H1 (cell line): ENCODE measurements at regions not wholly inside any gene's neighbourhood (a gene's known extent, or its start where the extent isn't known, plus 50 kb on each side); places are given as distances from the start of the nearest gene placed in this dataset.

Experiments
- CTCF ChIA-PET: fragments of 300-600 bp; sonication (Branson Sonifier 250); formaldehyde crosslinking; loops from one replicate; lab custom pipeline; 2021; ENCODE audit not compliant: partially characterized antibody; lab: Charles Lee
- POLR2A ChIA-PET: fragments of 300-600 bp; sonication (Branson Sonifier 250); formaldehyde crosslinking; loops from one replicate; lab custom pipeline; 2021; ENCODE audit warnings: inconsistent platforms; ENCODE audit not compliant: partially characterized antibody; lab: Charles Lee
- DNase-seq, 2 experiments: peaks; one replicate each; pipeline versions ENCODE4 v3.0.0 to v3.0.0-alpha.2; 2010 to 2022; ENCODE audit warnings: low spot score in 2 of 2, low read depth in 1 of 2, mixed read lengths in 1 of 2
- FAIRE-seq: peaks from 2 replicates; lab custom pipeline; 2011; peaks lifted over from hg19 to GRCh38; lab: Jason Lieb, UNC
- H2AFZ ChIP-seq: 2 replicates; pipeline ENCODE4 v1.8.1; 2012; ENCODE audit warnings: low read length, inconsistent platforms
- H2AK5ac ChIP-seq: 2 replicates; pipeline ENCODE4 v1.6.1; 2013; ENCODE audit warnings: low read depth, low read length
- H2BK120ac ChIP-seq: replicated peaks from 2 replicates; pipeline ENCODE3; 2013; ENCODE audit warnings: low read depth, low read length, inconsistent platforms
- H2BK12ac ChIP-seq: 2 replicates; pipeline ENCODE4 v1.6.1; 2013; ENCODE audit warnings: low read depth, low read length
- H2BK15ac ChIP-seq: 2 replicates; pipeline ENCODE4 v1.6.1; 2013; ENCODE audit warnings: low read length
- H2BK20ac ChIP-seq: 2 replicates; pipeline ENCODE4 v1.6.1; 2013; ENCODE audit warnings: low read length
- H2BK5ac ChIP-seq: 2 replicates; pipeline ENCODE4 v1.6.1; 2013; ENCODE audit warnings: low read depth, low read length
- H3K14ac ChIP-seq: 2 replicates; pipeline ENCODE4 v1.6.1; 2013; ENCODE audit warnings: inconsistent platforms; ENCODE audit not compliant: insufficient read length
- H3K18ac ChIP-seq: 2 replicates; pipeline ENCODE4 v1.6.1; 2013; ENCODE audit warnings: low read length; ENCODE audit errors: extremely low read depth
- H3K23ac ChIP-seq: 2 replicates; pipeline ENCODE4 v1.6.1; 2013; ENCODE audit warnings: inconsistent platforms; ENCODE audit not compliant: insufficient read length
- H3K23me2 ChIP-seq: 2 replicates; pipeline ENCODE4 v1.6.1; 2013; ENCODE audit warnings: low read depth, low read length
- H3K27ac ChIP-seq: 2 replicates; pipeline ENCODE4 v1.6.1; 2011; ENCODE audit warnings: low read depth, low read length, inconsistent platforms
- H3K27me3 ChIP-seq, 4 experiments: replicated peaks in 1 of 4; 1 replicate in 1 of 4; 2 replicates in 3 of 4; pipeline versions ENCODE4 v1.6.1 to v1.8.1; 2011 to 2013; ENCODE audit warnings: low read length in 3 of 4, mild to moderate bottlenecking in 3 of 4, inconsistent platforms in 2 of 4, mixed read lengths in 2 of 4, moderate library complexity in 1 of 4; ENCODE audit not compliant: control insufficient read depth in 3 of 4, insufficient read depth in 3 of 4; ENCODE audit errors: extremely low read depth in 1 of 4
- H3K36me3 ChIP-seq, 4 experiments: 2 replicates each; pipeline versions ENCODE4 v1.6.1 to v1.8.1; 2011 to 2013; ENCODE audit warnings: mild to moderate bottlenecking in 4 of 4, low read length in 3 of 4, moderate library complexity in 2 of 4, control low read depth in 1 of 4, inconsistent platforms in 1 of 4; ENCODE audit not compliant: insufficient read depth in 4 of 4, control insufficient read depth in 2 of 4
- H3K4ac ChIP-seq: replicated peaks from 2 replicates; pipeline ENCODE3; 2013; ENCODE audit warnings: low read length, low read depth, mixed read lengths, inconsistent platforms; ENCODE audit not compliant: insufficient read length
- H3K4me1 ChIP-seq, 4 experiments: replicated peaks in 1 of 4; 1 replicate in 1 of 4; 2 replicates in 3 of 4; pipeline versions ENCODE4 v1.6.1 to v1.8.1; 2011 to 2013; ENCODE audit warnings: low read length in 3 of 4, inconsistent platforms in 2 of 4, mixed read lengths in 1 of 4; ENCODE audit not compliant: insufficient read depth in 4 of 4, control insufficient read depth in 3 of 4
- H3K4me2 ChIP-seq, 2 experiments: 2 replicates each; pipeline versions ENCODE4 v1.6.1 to v1.8.1; 2011 to 2013; ENCODE audit warnings: low read depth in 2 of 2, low read length in 2 of 2, control low read depth in 1 of 2, inconsistent platforms in 1 of 2, mild to moderate bottlenecking in 1 of 2; ENCODE audit not compliant: insufficient read depth in 1 of 2
- H3K4me3 ChIP-seq, 4 experiments: fragments of 200-600, 300-600 bp in 1 of 4; sonication (generic), shearing (Covaris generic), sonication (Bioruptor Twin) in 1 of 4; 2 replicates each; pipeline versions ENCODE4 v1.5.1 to v1.8.1; 2011 to 2016; ENCODE audit warnings: low read length in 4 of 4, low read depth in 3 of 4, control low read depth in 2 of 4, inconsistent platforms in 2 of 4, mild to moderate bottlenecking in 2 of 4, mixed read lengths in 1 of 4, moderate library complexity in 1 of 4; ENCODE audit not compliant: insufficient read depth in 2 of 4; ENCODE audit errors: extremely low read depth in 1 of 4
- H3K56ac ChIP-seq: replicated peaks from 2 replicates; pipeline ENCODE3; 2013; ENCODE audit warnings: low read depth, mild to moderate bottlenecking, mixed read lengths, low read length, inconsistent platforms; ENCODE audit not compliant: insufficient read length
- H3K79me1 ChIP-seq: 2 replicates; pipeline ENCODE4 v1.6.1; 2013; ENCODE audit warnings: low read depth, low read length, control low read depth
- H3K79me2 ChIP-seq, 2 experiments: 2 replicates each; pipeline versions ENCODE4 v1.6.1 to v1.8.1; 2012 to 2013; ENCODE audit warnings: low read length in 2 of 2, mild to moderate bottlenecking in 2 of 2, inconsistent platforms in 1 of 2; ENCODE audit not compliant: insufficient read depth in 2 of 2, control insufficient read depth in 1 of 2
- H3K9ac ChIP-seq, 4 experiments: replicated peaks in 1 of 4; 1 replicate in 1 of 4; 2 replicates in 3 of 4; pipeline versions ENCODE4 v1.6.1 to v1.8.1; 2011 to 2013; ENCODE audit warnings: low read depth in 3 of 4, low read length in 3 of 4, control low read depth in 2 of 4, mild to moderate bottlenecking in 2 of 4, moderate library complexity in 2 of 4, inconsistent platforms in 1 of 4; ENCODE audit errors: extremely low read depth in 1 of 4
- H3K9me3 ChIP-seq, 2 experiments: 2 replicates each; pipeline versions ENCODE4 v1.6.1 to v1.8.1; 2012 to 2013; ENCODE audit warnings: mild to moderate bottlenecking in 2 of 2, moderate library complexity in 2 of 2, control low read depth in 1 of 2, inconsistent platforms in 1 of 2, low read depth in 1 of 2, low read length in 1 of 2, mixed read lengths in 1 of 2; ENCODE audit not compliant: insufficient read depth in 2 of 2
- H4K20me1 ChIP-seq, 2 experiments: replicated peaks in 1 of 2; 2 replicates each; pipeline versions ENCODE3 to v1.8.1; 2011 to 2013; ENCODE audit warnings: inconsistent platforms in 2 of 2, low read length in 2 of 2, mild to moderate bottlenecking in 1 of 2; ENCODE audit not compliant: insufficient read depth in 2 of 2, control insufficient read depth in 1 of 2
- H4K5ac ChIP-seq: 2 replicates; pipeline ENCODE4 v1.6.1; 2013; ENCODE audit warnings: low read length, low read depth, mixed read lengths, inconsistent platforms; ENCODE audit not compliant: insufficient read length
- H4K8ac ChIP-seq: 2 replicates; pipeline ENCODE4 v1.8.0; 2013; ENCODE audit warnings: mild to moderate bottlenecking, moderate library complexity, low read length, inconsistent platforms; ENCODE audit not compliant: insufficient read depth; ENCODE audit errors: extremely low read depth
- H4K91ac ChIP-seq: replicated peaks from 2 replicates; pipeline ENCODE3; 2013; ENCODE audit warnings: low read length, mixed read lengths, inconsistent platforms; ENCODE audit not compliant: insufficient read length
- CHD2 ChIP-seq: IDR thresholded peaks from 2 replicates; pipeline ENCODE4 v1.6.1; 2012; ENCODE audit warnings: low read length, improper control_type of control experiment
- CREB1 ChIP-seq: IDR thresholded peaks from 2 replicates; pipeline ENCODE4 v1.6.1; 2012; ENCODE audit warnings: inconsistent platforms
- JUN ChIP-seq: IDR thresholded peaks from 2 replicates; pipeline ENCODE4 v1.6.1; 2011; ENCODE audit warnings: low read depth, mild to moderate bottlenecking, improper control_type of control experiment, low read length
- MAFK ChIP-seq: IDR thresholded peaks from 2 replicates; pipeline ENCODE4 v1.6.1; 2012; ENCODE audit warnings: low read depth, mild to moderate bottlenecking, improper control_type of control experiment, low read length
- RXRA ChIP-seq: IDR thresholded peaks from 2 replicates; pipeline ENCODE4 v1.6.1; 2011; ENCODE audit warnings: low read depth, mild to moderate bottlenecking, low read length, moderate library complexity; ENCODE audit not compliant: insufficient read depth
- SAP30 ChIP-seq: fragments of 300-600 bp; sonication (generic); IDR thresholded peaks from 2 replicates; pipeline ENCODE4 v1.7.1; 2012; ENCODE audit warnings: low read length, moderate library complexity, mild to moderate bottlenecking, inconsistent platforms; ENCODE audit not compliant: insufficient read depth, insufficient replicate concordance
- WGBS, 2 experiments: shearing (Covaris generic) in 1 of 2; methylation state at CpG; one replicate each; pipeline versions ENCODE4 v1.1.6 to v1.1.7; 2013 to 2015; ENCODE audit warnings: low lambda C conversion rate in 2 of 2, mixed read lengths in 2 of 2, inconsistent platforms in 1 of 2, low coverage in 1 of 2, missing lambda C conversion rate in 1 of 2; ENCODE audit not compliant: insufficient replicate concordance in 2 of 2, insufficient coverage in 1 of 2, insufficient read length in 1 of 2; ENCODE audit errors: extremely low coverage in 1 of 2, missing lambda C conversion rate in 1 of 2; 5-methylcytosine and 5-hydroxymethylcytosine counted together

DNA sequence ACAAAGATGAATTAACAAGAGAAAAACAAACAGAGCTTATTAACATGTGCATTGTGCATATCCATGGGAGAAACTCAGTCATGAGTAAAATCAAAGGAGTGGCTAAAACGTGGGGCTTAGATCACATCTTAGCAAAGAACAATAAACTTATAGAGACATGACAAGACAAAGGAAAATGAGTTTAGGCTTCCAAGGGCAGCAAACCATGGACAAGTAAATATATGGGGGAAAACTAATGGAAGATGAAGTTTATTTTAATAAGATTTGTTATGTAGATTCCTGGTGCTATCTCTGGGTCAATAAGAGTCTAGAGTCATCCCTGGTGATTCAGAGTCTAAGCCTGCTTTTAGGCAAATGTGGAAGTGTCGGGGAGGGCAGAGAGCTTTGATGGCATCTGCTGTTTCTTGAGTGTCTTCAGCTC is 87.2 kb upstream of the PLPP4 start:
- Histone ChIP-seq H4K5ac (no peak overlapping the region), H2AK5ac (no peak overlapping the region), H3K27me3 (no peaks in the 10 kb centered on the region), H2BK12ac (no peak overlapping the region), H3K23ac (no peak overlapping the region), H3K79me1 (no peaks in the 10 kb centered on the region), H3K4ac (no peak overlapping the region), H2BK20ac (no peak overlapping the region), H3K27ac (no peak overlapping the region), H3K36me3 (no peaks in the 10 kb centered on the region), H2BK15ac (no peak overlapping the region), H2BK120ac (no peak overlapping the region), H3K18ac (no peak overlapping the region), H3K4me1 (no peaks in the 10 kb centered on the region), H3K23me2 (no peaks in the 10 kb centered on the region), H4K20me1 (no peaks in the 10 kb centered on the region), H4K91ac (no peak overlapping the region), H4K8ac (no peak overlapping the region), H3K4me3 (no peak overlapping the region), H3K14ac (no peak overlapping the region), H2BK5ac (no peak overlapping the region), H2AFZ (no peak overlapping the region), H3K4me2 (no peak overlapping the region), H3K56ac (no peak overlapping the region), H3K79me2 (no peaks in the 10 kb centered on the region), H3K9ac (no peak overlapping the region), H3K9me3 (no peaks in the 10 kb centered on the region)
- no peak for DNase-seq
- 88% methylated on average over 2 of the region's 2 CpGs; no CpG with 5 or more reads in 1 of the 2 experiments for WGBS, 2 experiments
- CTCF ChIA-PET = interaction anchor here (1.0 to 2.7 kb wide), 4 partner anchors 33 to 442 kb away, joined by 3 to 8 read pairs (median 4); no protein-coding TSS in a partner anchor
- no peak for FAIRE-seq
- POLR2A ChIA-PET = no interaction called here
- no peak for TF ChIP-seq SAP30
- TF ChIP-seq CHD2 = no peak
- TF ChIP-seq JUN = no peak
- TF ChIP-seq RXRA = no peak
- TF ChIP-seq MAFK = no peak
- TF ChIP-seq CREB1 = no peak
